GM20000 (cell line): ENCODE measurements at regions not wholly inside any gene's neighbourhood (a gene's known extent, or its start where the extent isn't known, plus 50 kb on each side); places are given as distances from the start of the nearest gene placed in this dataset.

Experiments
- DNase-seq: peaks from one replicate; pipeline ENCODE4 v3.0.0; 2012; ENCODE audit warnings: low spot score
- CTCF ChIP-seq: IDR thresholded peaks from 2 replicates; pipeline ENCODE4 v1.5.1; 2012; ENCODE audit warnings: mild to moderate bottlenecking, control low read depth; ENCODE audit errors: extremely low read depth, missing control alignments

GRCh38 chr6:169972101-169972651 is 220.8 kb downstream of the ERMARD start:
- DNase-seq, result no peak
- TF ChIP-seq CTCF, result no peak

DNA sequence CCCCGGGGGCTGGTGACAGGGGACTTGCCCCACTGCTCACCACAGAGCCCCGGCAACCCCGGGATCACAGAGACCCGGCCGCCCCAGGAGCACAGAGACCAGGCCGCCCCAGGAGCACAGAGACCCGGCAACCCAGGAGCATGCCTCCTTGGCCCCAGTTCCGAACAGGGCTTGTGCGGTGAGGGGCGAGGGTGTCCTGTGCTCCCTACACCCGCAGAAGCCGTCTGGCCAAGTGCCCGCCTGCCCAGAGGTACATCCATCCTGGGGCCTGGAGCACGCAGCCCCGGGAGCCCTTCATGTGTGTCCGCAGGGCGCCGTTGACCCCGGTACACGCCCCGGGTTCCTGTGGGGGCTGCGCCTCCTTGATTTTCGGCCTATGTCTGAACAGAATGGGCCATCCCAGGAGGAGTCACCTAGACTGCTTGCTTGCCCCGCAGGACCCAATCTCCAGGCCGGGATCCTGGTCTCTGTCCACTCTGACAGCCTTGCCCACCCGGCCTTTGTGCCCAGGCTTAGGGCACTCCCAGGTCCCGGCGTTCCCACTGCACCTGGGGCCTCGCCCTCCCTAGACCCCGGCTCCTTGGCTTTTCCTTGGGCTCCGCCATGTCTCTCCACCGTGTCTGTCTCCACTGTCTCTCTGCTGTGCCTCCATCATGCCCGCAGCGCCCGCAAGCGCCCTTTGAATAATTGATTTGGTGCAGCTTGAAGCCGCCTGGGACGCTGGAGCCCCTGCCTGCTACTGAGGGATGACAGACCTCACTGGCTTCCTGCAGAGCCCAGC is 219.8 kb downstream of the ERMARD start:
- no peak for TF ChIP-seq CTCF
- DNase-seq, result no peak

- no peak for DNase-seq
- no peak for TF ChIP-seq CTCF
Observed at GRCh38 chr6:169970306-169970988, 219.0 kb downstream of the ERMARD start.

GRCh38 chr6:169969372-169970099 is 218.1 kb downstream of the ERMARD start:
- TF ChIP-seq CTCF, result no peak
- no peak for DNase-seq

GRCh38 chr6:169968541-169969270 is 217.3 kb downstream of the ERMARD start:
- no peak for TF ChIP-seq CTCF
- no peak for DNase-seq

GRCh38 chr6:169967687-169968086 is 216.3 kb downstream of the ERMARD start:
- DNase-seq, result no peak
- TF ChIP-seq CTCF, result no peak
